Endothelial cell of umbilical vein (primary cell): ENCODE measurements at regions not wholly inside any gene's neighbourhood (a gene's known extent, or its start where the extent isn't known, plus 50 kb on each side); places are given as distances from the start of the nearest gene placed in this dataset.

Experiments used
- BruUV-seq: library from RNA; stranded (reverse); fragments of 400-500 nt; replicated peaks from 2 replicates; lab custom pipeline; 2021; lab: Mats Ljungman, UMichigan
- CTCF ChIA-PET: fragments of 300-600, 350-600 bp; sonication (Branson Sonifier 250); formaldehyde crosslinking; loops from one replicate; lab custom pipeline; 2021; ENCODE audit warnings: antibody characterized with exemption, inconsistent platforms; lab: Charles Lee
- POLR2A ChIA-PET: fragments of 300-600, 350-600 bp; sonication (Branson Sonifier 250); formaldehyde crosslinking; loops from one replicate; lab custom pipeline; 2021; ENCODE audit warnings: antibody characterized with exemption, inconsistent platforms; lab: Charles Lee
- DNase-seq: peaks from one replicate; pipeline ENCODE4 v3.0.0-alpha.2; 2011; ENCODE audit warnings: low read depth, low spot score
- FAIRE-seq: peaks from 2 replicates; lab custom pipeline; 2011; peaks lifted over from hg19 to GRCh38; lab: Jason Lieb, UNC
- H2AFZ ChIP-seq: 2 replicates; pipeline ENCODE4 v1.6.0; 2012; ENCODE audit warnings: low read depth, low read length, control low read depth, inconsistent platforms
- H3K27ac ChIP-seq: 2 replicates; pipeline ENCODE4 v1.5.1; 2011; ENCODE audit warnings: low read depth, mild to moderate bottlenecking, control low read depth, low read length, moderate library complexity; ENCODE audit not compliant: insufficient read depth
- H3K27me3 ChIP-seq, 2 experiments: 2 replicates each; pipeline versions ENCODE4 v1.6.0 to v1.6.1; 2011; ENCODE audit warnings: low read length in 2 of 2, mixed read lengths in 1 of 2; ENCODE audit not compliant: control insufficient read depth in 2 of 2, insufficient read depth in 2 of 2
- H3K36me3 ChIP-seq, 2 experiments: 2 replicates in 1 of 2; 3 replicates in 1 of 2; pipeline ENCODE4 v1.5.1; 2011; ENCODE audit warnings: low read length in 2 of 2, mild to moderate bottlenecking in 1 of 2, moderate library complexity in 1 of 2; ENCODE audit not compliant: control insufficient read depth in 2 of 2, insufficient read depth in 2 of 2; ENCODE audit errors: extremely low read depth in 1 of 2
- H3K4me1 ChIP-seq: 3 replicates; pipeline ENCODE4 v1.5.1; 2011; ENCODE audit warnings: mild to moderate bottlenecking, low read length; ENCODE audit not compliant: control insufficient read depth, insufficient read depth; ENCODE audit errors: extremely low read depth
- H3K4me2 ChIP-seq: 2 replicates; pipeline ENCODE4 v1.6.1; 2011; ENCODE audit warnings: low read length, control low read depth, mixed read lengths; ENCODE audit not compliant: insufficient read depth
- H3K4me3 ChIP-seq, 3 experiments: fragments of 200-600 bp in 1 of 3; sonication (generic), shearing (Covaris generic) in 1 of 3; replicated peaks in 1 of 3; 2 replicates each; pipeline ENCODE4 v1.5.1; 2011 to 2016; ENCODE audit warnings: control low read depth in 3 of 3, low read length in 3 of 3, mild to moderate bottlenecking in 2 of 3, inconsistent platforms in 1 of 3, low read depth in 1 of 3, moderate library complexity in 1 of 3; ENCODE audit not compliant: insufficient read depth in 1 of 3
- H3K79me2 ChIP-seq: 2 replicates; pipeline ENCODE4 v1.6.0; 2012; ENCODE audit warnings: low read length, inconsistent platforms; ENCODE audit not compliant: control insufficient read depth, insufficient read depth
- H3K9ac ChIP-seq: replicated peaks from 2 replicates; pipeline ENCODE3; 2011; ENCODE audit warnings: low read length, control low read depth; ENCODE audit not compliant: insufficient read depth; ENCODE audit errors: extremely low read depth
- H3K9me1 ChIP-seq: replicated peaks from 3 replicates; pipeline ENCODE4 v1.6.0; 2011; ENCODE audit warnings: mild to moderate bottlenecking, low read length; ENCODE audit not compliant: control insufficient read depth, insufficient read depth; ENCODE audit errors: extremely low read depth
- H3K9me3 ChIP-seq: replicated peaks from 2 replicates; pipeline ENCODE4 v1.5.1; 2012; ENCODE audit warnings: low read length, inconsistent platforms; ENCODE audit not compliant: control insufficient read depth, insufficient read depth
- H4K20me1 ChIP-seq: replicated peaks from 2 replicates; pipeline ENCODE3; 2011; ENCODE audit warnings: mild to moderate bottlenecking, low read length; ENCODE audit not compliant: control insufficient read depth, insufficient read depth; ENCODE audit errors: extremely low read depth
- CTCF ChIP-seq, 2 donors: IDR thresholded peaks; 1 replicate in 1 of 2; 2 replicates in 1 of 2; pipeline ENCODE4 v1.5.1; 2011; ENCODE audit warnings: low read length in 2 of 2, mild to moderate bottlenecking in 2 of 2, moderate library complexity in 2 of 2, control low read depth in 1 of 2, inconsistent platforms in 1 of 2, low read depth in 1 of 2; ENCODE audit not compliant: insufficient read depth in 1 of 2; ENCODE audit errors: extremely low read depth in 1 of 2
- EZH2 ChIP-seq: IDR thresholded peaks from 2 replicates; pipeline ENCODE4 v1.6.1; 2012; ENCODE audit warnings: borderline replicate concordance, low read depth, mild to moderate bottlenecking, moderate library complexity, low read length, inconsistent platforms; ENCODE audit not compliant: severe bottlenecking
- FOS ChIP-seq: IDR thresholded peaks from 2 replicates; pipeline ENCODE4 v1.6.1; 2011; ENCODE audit warnings: mild to moderate bottlenecking, low read length, moderate library complexity, borderline replicate concordance; ENCODE audit not compliant: insufficient read depth
- GATA2 ChIP-seq: IDR thresholded peaks from 2 replicates; pipeline ENCODE4 v1.7.0; 2011; ENCODE audit warnings: low read depth, mild to moderate bottlenecking, moderate library complexity, mixed read lengths, low read length; ENCODE audit not compliant: insufficient read length, insufficient read depth
- JUN ChIP-seq: IDR thresholded peaks from 2 replicates; pipeline ENCODE4 v1.6.1; 2011; ENCODE audit warnings: borderline replicate concordance, low read depth; ENCODE audit not compliant: insufficient read length, insufficient read depth
- MAX ChIP-seq: IDR thresholded peaks from 2 replicates; pipeline ENCODE4 v1.6.1; 2011; ENCODE audit not compliant: insufficient read depth, insufficient read length
- MYC ChIP-seq: IDR thresholded peaks from one replicate; pipeline ENCODE4 v1.6.1; 2011; ENCODE audit warnings: mild to moderate bottlenecking, low read depth, low read length
- POLR2A ChIP-seq: IDR thresholded peaks from 2 replicates; pipeline ENCODE4 v1.6.1; 2012; ENCODE audit warnings: low read depth, mild to moderate bottlenecking, control low read depth, low read length
- POLR2AphosphoS5 ChIP-seq: IDR thresholded peaks from 2 replicates; pipeline ENCODE4 v1.6.1; 2012; ENCODE audit warnings: low read depth, mild to moderate bottlenecking, control low read depth, low read length, moderate library complexity; ENCODE audit not compliant: insufficient read depth
- dilution Hi-C: fragments of 300-500 bp; cut with MboI; formaldehyde crosslinking; loops from one replicate; pipeline ENCODE4 v1.15.0; 2019; ENCODE audit warnings: low sequenced_read_pairs; ENCODE audit not compliant: extremely low pct_ligation_motif_present
- intact Hi-C: fragments of 100-400 bp; cut with micrococcal nuclease; formaldehyde crosslinking; loops from one replicate; pipeline ENCODE4 v1.10.0; 2022

GRCh38 chr4:189792924-189793618 lies 147.6 kb upstream of the FRG1 start:
- Histone ChIP-seq H3K4me3 (no peak overlapping the region), H3K4me1 (no peaks in the 10 kb centered on the region), H3K9ac (no peak overlapping the region), H3K27me3 (no peaks in the 10 kb centered on the region), H3K79me2 (no peaks in the 10 kb centered on the region), H3K9me1 (no peaks in the 10 kb centered on the region), H3K4me2 (no peak overlapping the region), H3K9me3 (no peaks in the 10 kb centered on the region), H4K20me1 (no peaks in the 10 kb centered on the region), H2AFZ (no peak overlapping the region), H3K27ac (no peak overlapping the region), H3K36me3 (no peaks in the 10 kb centered on the region)
- ChIA-PET CTCF (interaction anchor here (0.9 kb wide), 1 partner anchor 10 kb away, joined by 5 read pairs; no protein-coding TSS in a partner anchor), POLR2A (no interaction called here)
- FAIRE-seq, result peak; percentile 43
- BruUV-seq, result no TSS peak
- DNase-seq, result peak; percentile 1
- dilution Hi-C loops (no loop called here), intact Hi-C loops (no loop called here)
- peak; percentile 55 to 57 for TF ChIP-seq CTCF (IDR thresholded peaks at IDR 0.05; ENCODE audit: extremely low read depth in 1 of 2, insufficient read depth in 1 of 2, low read depth in 1 of 2, low read length in 2 of 2)
- no peak for TF ChIP-seq GATA2
- TF ChIP-seq POLR2A, result no peak

- H3K27me3 ChIP-seq, result no peaks in the 10 kb centered on the region
- H3K4me1 ChIP-seq, result no peaks in the 10 kb centered on the region
- H3K9me3 ChIP-seq, result no peaks in the 10 kb centered on the region
- no peaks in the 10 kb centered on the region for H3K36me3 ChIP-seq
- intact Hi-C loops (no loop called here), dilution Hi-C loops (no loop called here)
- no peak overlapping the region for H3K27ac ChIP-seq
- no peaks in the 10 kb centered on the region for H3K9me1 ChIP-seq
- no peak overlapping the region for H3K9ac ChIP-seq
- ChIA-PET CTCF (no interaction called here), POLR2A (no interaction called here)
- no peak overlapping the region for H3K4me3 ChIP-seq
- no peak overlapping the region for H3K4me2 ChIP-seq
- no peak overlapping the region for H2AFZ ChIP-seq
- H4K20me1 ChIP-seq, result no peaks in the 10 kb centered on the region
- BruUV-seq, result no TSS peak
- DNase-seq (no peak), FAIRE-seq (no peak)
- TF ChIP-seq POLR2AphosphoS5 (no peak), CTCF (IDR thresholded peaks at IDR 0.05; ENCODE audit: extremely low read depth in 1 of 2, insufficient read depth in 1 of 2, low read depth in 1 of 2, low read length in 2 of 2) (no peak), EZH2 (no peak), FOS (no peak), MAX (no peak), POLR2A (no peak), GATA2 (no peak), JUN (no peak), MYC (no peak)
- H3K79me2 ChIP-seq, result no peaks in the 10 kb centered on the region
Measured at GRCh38 chr4:189800545-189801088, 140.1 kb upstream of the FRG1 start.
